NOMO-1 (cell line): ENCODE measurements at regions not wholly inside any gene's neighbourhood (a gene's known extent, or its start where the extent isn't known, plus 50 kb on each side); places are given as distances from the start of the nearest gene placed in this dataset.
A peak's percentile ranks its signal among the peaks of the same experiment; 100 is the strongest.

ENCODE experiments used
- DNase-seq, 2 experiments: peaks; one replicate each; lab custom pipeline; 2025; ENCODE audit not compliant: unreplicated experiment in 2 of 2; lab: John Stamatoyannopoulos, UW

GRCh38 chr15:94177112-94177511 is 54.2 kb upstream of the MCTP2 start:
- DNase-seq, result no peak

- no peak for DNase-seq
These were observed 55.9 kb upstream of the MCTP2 start for GRCh38 chr15:94175420-94175819.

- peak; percentile 94 to 99 for DNase-seq
These were observed 57.0 kb upstream of the MCTP2 start for GRCh38 chr15:94174399-94174802.

- DNase-seq, result no peak
These were observed 63.1 kb upstream of the MCTP2 start for GRCh38 chr15:94168250-94168649.

- peak; percentile 18 to 72 for DNase-seq
These were observed 66.4 kb upstream of the MCTP2 start for GRCh38 chr15:94164971-94165370.

GRCh38 chr15:94164202-94164807 is 67.1 kb upstream of the MCTP2 start:
- DNase-seq, result peak; percentile 45 to 79

GRCh38 chr15:94162939-94163338 is 68.4 kb upstream of the MCTP2 start:
- no peak for DNase-seq

- DNase-seq, result no peak
These were observed 77.1 kb upstream of the MCTP2 start for GRCh38 chr15:94154255-94154654.

- DNase-seq, result no peak
These were observed 86.3 kb upstream of the MCTP2 start for GRCh38 chr15:94145046-94145445.

- no peak for DNase-seq
These were observed 89.6 kb upstream of the MCTP2 start for GRCh38 chr15:94141802-94142201.

GRCh38 chr15:94135486-94136147 is 95.7 kb upstream of the MCTP2 start:
- peak in 1 of 2 experiments; percentile 4 for DNase-seq

GRCh38 chr15:94131875-94132274 is 99.5 kb upstream of the MCTP2 start:
- DNase-seq, result no peak

- DNase-seq, result peak in 1 of 2 experiments; percentile 62
These were observed 100.9 kb upstream of the MCTP2 start for GRCh38 chr15:94130504-94130903.

GRCh38 chr15:94127006-94127405 is 104.4 kb upstream of the MCTP2 start:
- DNase-seq, result no peak

GRCh38 chr15:94125698-94126097 is 105.7 kb upstream of the MCTP2 start:
- no peak for DNase-seq

GRCh38 chr15:94125156-94125555 is 106.2 kb upstream of the MCTP2 start:
- peak; percentile 6 to 8 for DNase-seq

- DNase-seq, result peak in 1 of 2 experiments; percentile 53
These were observed 108.8 kb upstream of the MCTP2 start for GRCh38 chr15:94122516-94122915.

- DNase-seq, result peak; percentile 81 to 91
These were observed 111.2 kb upstream of the MCTP2 start for GRCh38 chr15:94119923-94120775.

GRCh38 chr15:94119298-94119811 is 112.0 kb upstream of the MCTP2 start:
- DNase-seq, result no peak

- no peak for DNase-seq
These were observed 120.8 kb upstream of the MCTP2 start for GRCh38 chr15:94110476-94111130.

GRCh38 chr15:94107652-94108051 is 123.7 kb upstream of the MCTP2 start:
- DNase-seq, result no peak
